Hepatocyte (in vitro differentiated cells): ENCODE measurements at regions not wholly inside any gene's neighbourhood (a gene's known extent, or its start where the extent isn't known, plus 50 kb on each side); places are given as distances from the start of the nearest gene placed in this dataset.

ENCODE experiments used
- DNase-seq: peaks from one replicate; pipeline ENCODE4 v3.0.0-alpha.2; 2016; ENCODE audit warnings: low spot score
- H2AFZ ChIP-seq: fragments of 200-600 bp; sonication (generic); 2 replicates; pipeline ENCODE4 v1.6.0; 2016; ENCODE audit warnings: antibody characterized with exemption, mild to moderate bottlenecking
- H3K27ac ChIP-seq: fragments of 200-600 bp; sonication (generic); 2 replicates; pipeline ENCODE4 v1.5.1; 2016; ENCODE audit warnings: mild to moderate bottlenecking
- H3K27me3 ChIP-seq: fragments of 200-600 bp; sonication (generic); 2 replicates; pipeline ENCODE4 v1.6.1; 2016
- H3K36me3 ChIP-seq: fragments of 200-600 bp; sonication (generic); replicated peaks from 2 replicates; pipeline ENCODE4 v1.5.1; 2016; ENCODE audit warnings: low read depth; ENCODE audit not compliant: insufficient read depth
- H3K4me1 ChIP-seq: fragments of 200-600 bp; sonication (generic); 2 replicates; pipeline ENCODE4 v1.5.1; 2016; ENCODE audit warnings: mild to moderate bottlenecking, moderate library complexity; ENCODE audit not compliant: insufficient read depth
- H3K4me2 ChIP-seq: fragments of 200-600 bp; sonication (generic); 2 replicates; pipeline ENCODE4 v1.6.0; 2016
- H3K4me3 ChIP-seq: fragments of 200-600 bp; sonication (generic); 2 replicates; pipeline ENCODE4 v1.5.1; 2016; ENCODE audit warnings: mild to moderate bottlenecking
- H3K79me2 ChIP-seq: fragments of 200-600 bp; sonication (generic); 2 replicates; pipeline ENCODE4 v1.6.0; 2017; ENCODE audit warnings: mild to moderate bottlenecking
- H3K9me2 ChIP-seq: fragments of 200-600 bp; sonication (generic); replicated peaks from 2 replicates; pipeline ENCODE4 v1.6.0; 2017; ENCODE audit warnings: mild to moderate bottlenecking; ENCODE audit not compliant: insufficient read depth
- H3K9me3 ChIP-seq: fragments of 200-600 bp; sonication (generic); 2 replicates; pipeline ENCODE4 v1.5.1; 2016; ENCODE audit warnings: low read depth, mild to moderate bottlenecking
- H4K20me1 ChIP-seq: fragments of 200-600 bp; sonication (generic); 2 replicates; pipeline ENCODE4 v1.6.0; 2016; ENCODE audit warnings: mild to moderate bottlenecking; ENCODE audit not compliant: insufficient read depth, poor library complexity, severe bottlenecking
- CTCF ChIP-seq: fragments of 200-600 bp; sonication (generic); IDR thresholded peaks from 2 replicates; pipeline ENCODE4 v1.5.1; 2016; ENCODE audit warnings: antibody characterized with exemption, mild to moderate bottlenecking; ENCODE audit not compliant: poor library complexity
- EZH2 ChIP-seq: fragments of 200-600 bp; sonication (generic); IDR thresholded peaks from 2 replicates; pipeline ENCODE4 v1.6.1; 2016; ENCODE audit warnings: antibody characterized with exemption, mild to moderate bottlenecking, borderline replicate concordance
- EZH2phosphoT487 ChIP-seq: fragments of 200-600 bp; sonication (generic); IDR thresholded peaks from one replicate; pipeline ENCODE4 v1.6.1; 2018; ENCODE audit warnings: antibody characterized with exemption, mild to moderate bottlenecking, low read depth, moderate library complexity; ENCODE audit not compliant: unreplicated experiment, severe bottlenecking
- WGBS: methylation state at CpG from one replicate; pipeline ENCODE4 v1.1.6; 2016; ENCODE audit warnings: low lambda C conversion rate; ENCODE audit errors: missing lambda C conversion rate; 5-methylcytosine and 5-hydroxymethylcytosine counted together

DNA sequence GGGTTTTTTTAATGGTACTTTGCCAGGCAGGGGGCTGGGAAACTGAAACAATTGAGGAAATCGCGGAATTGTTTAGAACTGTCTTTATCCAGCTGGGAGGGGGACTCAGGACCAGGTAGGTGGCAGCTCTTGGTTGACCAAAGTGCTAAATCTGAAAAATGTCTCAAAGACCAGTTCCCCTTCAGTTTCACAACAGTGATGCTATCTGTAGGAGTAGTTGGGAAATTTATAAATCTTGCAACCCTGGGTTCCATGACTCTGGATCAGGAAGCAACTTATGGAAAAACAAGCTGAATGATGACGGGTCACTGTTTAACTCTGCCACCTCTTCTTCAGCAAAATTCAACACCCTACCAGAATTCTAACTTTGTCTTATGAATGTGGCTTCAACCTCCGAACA lies 99.7 kb downstream of the FAM50B start:
- no peak overlapping the region for H2AFZ ChIP-seq
- H3K9me2 ChIP-seq, result no peaks in the 10 kb centered on the region
- DNase-seq, result no peak
- TF ChIP-seq EZH2, result no peak
- TF ChIP-seq EZH2phosphoT487, result no peak
- TF ChIP-seq CTCF, result no peak
- WGBS, result 88% methylated on average over 4 of the region's 4 CpGs
- no peaks in the 10 kb centered on the region for H3K36me3 ChIP-seq
- H3K27ac ChIP-seq, result no peak overlapping the region
- H3K9me3 ChIP-seq, result no peaks in the 10 kb centered on the region
- no peaks in the 10 kb centered on the region for H4K20me1 ChIP-seq
- H3K27me3 ChIP-seq, result no peaks in the 10 kb centered on the region
- no peak overlapping the region for H3K4me2 ChIP-seq
- no peaks in the 10 kb centered on the region for H3K79me2 ChIP-seq
- no peak overlapping the region for H3K4me3 ChIP-seq
- H3K4me1 ChIP-seq, result no peaks in the 10 kb centered on the region

DNA sequence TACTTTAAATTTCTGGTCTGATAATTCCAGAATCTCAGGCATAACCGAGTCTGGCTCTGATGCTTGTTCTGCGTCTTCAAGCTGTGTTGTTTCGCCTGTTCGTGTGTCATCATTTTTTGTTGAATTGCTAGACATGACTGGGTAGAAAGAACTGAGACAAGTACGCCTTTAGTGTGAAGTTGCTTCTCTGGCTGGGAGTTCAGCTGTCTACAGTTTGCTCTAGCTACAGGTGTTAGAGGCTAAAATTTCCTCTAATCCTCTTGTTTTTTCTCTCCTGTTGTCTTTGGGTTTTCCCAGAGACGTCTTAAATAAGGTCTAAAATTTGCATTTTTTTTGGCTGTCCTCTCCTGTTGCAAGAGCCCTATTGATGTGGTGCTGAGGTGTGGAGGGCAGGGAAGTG lies 100.3 kb downstream of the FAM50B start:
- 88% methylated on average over 6 of the region's 6 CpGs for WGBS
- no peak overlapping the region for H2AFZ ChIP-seq
- TF ChIP-seq EZH2phosphoT487, result no peak
- TF ChIP-seq CTCF, result no peak

GRCh38 chr6:3956054-3956453 lies 106.9 kb downstream of the FAM50B start:
- H3K36me3 ChIP-seq, result no peaks in the 10 kb centered on the region
- no peak for TF ChIP-seq EZH2
- TF ChIP-seq CTCF, result no peak
- TF ChIP-seq EZH2phosphoT487, result no peak
- DNase-seq, result no peak
- no peaks in the 10 kb centered on the region for H3K27me3 ChIP-seq
- H3K4me2 ChIP-seq, result no peak overlapping the region
- no peaks in the 10 kb centered on the region for H4K20me1 ChIP-seq
- no peaks in the 10 kb centered on the region for H3K79me2 ChIP-seq
- no peak overlapping the region for H3K27ac ChIP-seq
- no peaks in the 10 kb centered on the region for H3K9me2 ChIP-seq
- 89% methylated on average over 1 of the region's 1 CpG for WGBS
- H2AFZ ChIP-seq, result no peak overlapping the region
- no peaks in the 10 kb centered on the region for H3K9me3 ChIP-seq
- no peaks in the 10 kb centered on the region for H3K4me1 ChIP-seq
- H3K4me3 ChIP-seq, result no peak overlapping the region

More for the DNA sequence above, 100.3 kb downstream of the FAM50B start:
- no peak for DNase-seq
- Histone ChIP-seq H3K9me3 (no peaks in the 10 kb centered on the region), H3K4me3 (no peak overlapping the region), H3K79me2 (no peaks in the 10 kb centered on the region), H3K27ac (no peak overlapping the region), H4K20me1 (no peaks in the 10 kb centered on the region), H3K9me2 (no peaks in the 10 kb centered on the region), H3K27me3 (no peaks in the 10 kb centered on the region), H3K36me3 (no peaks in the 10 kb centered on the region), H3K4me2 (no peak overlapping the region), H3K4me1 (no peaks in the 10 kb centered on the region)

GRCh38 chr6:3957321-3957720 lies 108.1 kb downstream of the FAM50B start:
- WGBS, result 76% methylated on average over 1 of the region's 1 CpG
- Histone ChIP-seq H3K27me3 (no peaks in the 10 kb centered on the region), H3K36me3 (no peaks in the 10 kb centered on the region), H2AFZ (no peak overlapping the region), H3K4me3 (no peak overlapping the region), H3K9me2 (no peaks in the 10 kb centered on the region), H3K4me2 (no peak overlapping the region), H3K79me2 (no peaks in the 10 kb centered on the region), H3K9me3 (no peaks in the 10 kb centered on the region), H3K4me1 (no peaks in the 10 kb centered on the region), H3K27ac (no peak overlapping the region), H4K20me1 (no peaks in the 10 kb centered on the region)
- TF ChIP-seq EZH2phosphoT487 (no peak), EZH2 (no peak), CTCF (no peak)
- DNase-seq, result no peak
